GM18870 (cell line): ENCODE measurements at regions not wholly inside any gene's neighbourhood (a gene's known extent, or its start where the extent isn't known, plus 50 kb on each side); places are given as distances from the start of the nearest gene placed in this dataset.
"Not testable (repeated sequence)": the region's sequence is repeated elsewhere in the genome, so short reads cannot be mapped to it uniquely, and the experiment has no call there.

Source experiments
- ATAC-seq: cut with Tn5 transposase; IDR thresholded peaks from one replicate; pipeline ENCODE4 v1.9.1; 2021; ENCODE audit warnings: moderate library complexity; ENCODE audit not compliant: unreplicated experiment

DNA sequence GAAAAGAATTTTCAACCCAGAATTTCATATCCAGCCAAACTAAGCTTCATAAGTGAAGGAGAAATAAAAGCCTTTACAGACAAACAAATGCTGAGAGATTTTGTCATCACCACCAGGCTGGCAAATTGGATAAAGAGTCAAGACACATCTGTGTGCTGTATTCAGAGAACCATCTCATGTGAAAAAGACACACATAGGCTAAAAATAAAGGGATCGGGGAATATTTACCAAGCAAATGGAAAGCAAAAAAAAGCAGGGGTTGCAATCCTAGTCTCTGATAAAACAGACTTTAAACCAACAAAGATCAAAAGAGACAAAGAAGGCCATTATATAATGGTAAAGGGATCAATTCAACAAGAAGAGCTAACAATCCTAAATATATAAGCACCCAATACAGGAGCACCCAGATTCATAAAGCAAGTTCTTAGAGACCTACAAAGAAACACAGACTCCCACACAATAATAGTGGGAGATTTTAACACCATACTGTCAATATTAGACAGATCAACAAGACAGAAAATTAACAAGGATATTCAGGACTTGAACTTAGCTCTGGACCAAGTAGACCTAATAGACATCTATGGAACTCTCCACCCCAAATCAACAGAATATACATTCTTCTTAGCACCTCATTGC, 55.9 kb upstream of the ACSM6 start:
- ATAC-seq, result not testable (repeated sequence)

DNA sequence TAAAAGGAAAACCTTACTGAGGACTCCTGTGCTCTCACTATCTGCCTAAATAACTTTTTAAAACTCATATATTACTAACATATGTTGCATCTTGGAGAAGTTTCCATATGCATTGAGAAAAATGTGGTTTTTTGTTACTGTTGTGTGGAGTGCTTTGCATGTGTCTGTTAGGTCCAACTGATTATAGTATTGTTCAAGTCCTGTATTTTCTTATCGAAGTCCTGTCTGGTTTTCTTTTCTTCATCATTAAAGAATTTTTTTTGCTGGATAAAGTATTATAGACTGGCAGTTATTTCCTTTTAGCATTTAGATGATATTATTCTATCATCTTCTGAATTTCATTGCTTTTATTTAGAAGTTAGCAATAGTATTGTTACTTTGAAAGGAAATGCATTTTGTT, 59.5 kb upstream of the ACSM6 start:
- ATAC-seq, result no peak

- no peak for ATAC-seq
Observed at GRCh38 chr10:95133997-95134396, 60.0 kb upstream of the ACSM6 start.

- ATAC-seq, result peak; percentile 85
Observed at GRCh38 chr10:95133016-95133752, 60.9 kb upstream of the ACSM6 start.

DNA sequence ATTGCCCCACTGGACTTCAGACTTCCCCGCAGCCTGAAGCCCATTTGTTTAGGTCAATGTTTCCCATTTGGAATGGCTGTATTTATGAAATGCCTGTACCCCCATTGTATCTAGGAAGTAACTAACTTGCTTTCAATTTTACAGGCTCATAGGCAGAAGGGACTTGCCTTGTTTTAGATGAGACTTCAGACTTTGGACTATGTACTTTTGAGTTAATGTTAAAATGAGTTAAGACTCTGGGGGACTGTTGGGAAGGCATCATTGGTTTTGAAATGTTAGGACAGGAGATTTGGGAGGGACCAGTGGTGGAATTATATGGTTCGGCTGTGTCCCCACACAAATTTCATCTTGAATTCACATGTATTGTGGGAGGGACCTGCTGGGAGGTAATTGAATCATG, 61.1 kb upstream of the CYP2C8 start:
- not testable (repeated sequence) for ATAC-seq

GRCh38 chr10:95125582-95125981, 56.3 kb upstream of the CYP2C8 start:
- no peak for ATAC-seq

DNA sequence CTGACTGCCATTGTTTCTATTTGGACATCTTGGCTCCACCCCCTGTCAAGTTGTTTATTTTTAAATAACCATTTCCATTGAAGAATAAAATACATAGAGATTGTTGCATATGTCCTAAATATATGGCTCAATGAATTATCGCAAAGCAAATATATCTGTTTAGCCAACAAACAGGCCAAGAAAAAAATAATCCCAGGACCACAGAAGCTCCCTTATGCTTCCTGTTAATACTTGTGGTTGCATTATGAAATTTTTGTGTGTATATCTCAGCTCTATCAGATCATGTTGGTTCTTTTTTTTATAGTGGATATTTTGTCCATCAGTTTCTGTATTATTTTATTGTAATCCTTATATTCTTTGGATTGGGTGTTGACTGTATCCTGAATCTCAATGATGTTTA, 53.4 kb upstream of the CYP2C8 start:
- ATAC-seq, result no peak

DNA sequence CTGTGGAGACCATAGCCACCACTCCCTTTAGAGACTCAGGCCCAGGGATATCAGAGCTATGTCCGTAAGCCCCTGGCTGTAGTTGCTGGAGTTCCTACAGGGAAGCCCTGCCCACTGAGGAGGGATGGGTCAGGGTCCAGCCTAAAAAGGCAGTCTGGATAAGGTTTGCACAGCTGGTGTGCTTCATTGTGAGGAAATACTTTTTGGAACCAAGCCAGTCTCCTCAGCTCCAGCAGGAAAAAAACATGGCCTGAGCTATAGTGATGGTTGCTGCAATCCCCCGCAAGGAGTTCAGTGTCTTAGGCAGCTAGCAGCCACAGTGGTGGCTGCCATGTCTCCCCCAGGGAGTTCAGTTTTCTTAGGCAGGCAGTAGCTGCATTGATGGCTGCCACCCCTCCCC, 52.6 kb upstream of the CYP2C8 start:
- no peak for ATAC-seq
